BJ (cell line): ENCODE measurements at regions not wholly inside any gene's neighbourhood (a gene's known extent, or its start where the extent isn't known, plus 50 kb on each side); places are given as distances from the start of the nearest gene placed in this dataset.

ENCODE experiments used
- CTCF ChIA-PET: fragments of 350-600 bp; formaldehyde crosslinking; extraction: SDS; loops from one replicate; lab custom pipeline; 2021; ENCODE audit warnings: antibody characterized with exemption, inconsistent platforms; lab: Yijun Ruan, JAX
- POLR2A ChIA-PET: fragments of 300-600 bp; sonication (Branson Sonifier 250); formaldehyde crosslinking; extraction: SDS; loops from one replicate; lab custom pipeline; 2021; ENCODE audit warnings: antibody characterized with exemption; lab: Charles Lee
- DNase-seq: peaks from one replicate; pipeline ENCODE4 v3.0.0-alpha.2; 2011; ENCODE audit warnings: low read depth
- H3K27me3 ChIP-seq: 2 replicates; pipeline ENCODE4 v1.6.0; 2011; ENCODE audit warnings: low read length; ENCODE audit not compliant: control insufficient read depth, insufficient read depth
- H3K36me3 ChIP-seq: 2 replicates; pipeline ENCODE4 v1.5.1; 2011; ENCODE audit warnings: low read length; ENCODE audit not compliant: control insufficient read depth, insufficient read depth
- H3K4me3 ChIP-seq: 2 replicates; pipeline ENCODE4 v1.5.1; 2011; ENCODE audit warnings: low read depth, mild to moderate bottlenecking, control low read depth, low read length
- TF ChIP-seq, protein P1 (sequence below): IDR thresholded peaks from 2 replicates; pipeline ENCODE4 v1.5.1; 2011; ENCODE audit warnings: low read depth, mild to moderate bottlenecking, control low read depth, inconsistent platforms, low read length, moderate library complexity; ENCODE audit not compliant: insufficient read depth

DNA sequence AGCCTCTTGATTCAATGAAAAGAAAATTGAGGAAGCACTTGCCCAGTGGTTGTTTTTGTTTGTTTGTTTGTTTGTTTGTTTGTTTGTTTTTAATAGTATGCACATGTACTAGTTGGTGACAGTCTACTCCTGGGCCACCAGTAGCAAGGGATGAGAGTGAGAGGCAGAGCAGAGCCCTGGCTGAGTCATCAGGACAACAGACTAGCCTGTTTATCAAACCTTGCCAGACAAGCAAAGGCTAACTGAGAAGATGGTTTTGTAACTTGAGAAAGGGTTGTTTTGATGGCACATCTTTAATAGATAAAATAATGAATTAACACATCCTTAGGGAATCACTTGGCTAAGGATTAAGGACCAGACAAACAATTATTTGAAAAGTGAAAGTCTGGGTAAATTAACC, 78.1 kb downstream of the INHBA start:
- Histone ChIP-seq H3K27me3 (no peaks in the 10 kb centered on the region), H3K36me3 (no peaks in the 10 kb centered on the region), H3K4me3 (no peak overlapping the region)
- DNase-seq = no peak
- POLR2A ChIA-PET = no interaction called here
- TF ChIP-seq, protein P1, sequence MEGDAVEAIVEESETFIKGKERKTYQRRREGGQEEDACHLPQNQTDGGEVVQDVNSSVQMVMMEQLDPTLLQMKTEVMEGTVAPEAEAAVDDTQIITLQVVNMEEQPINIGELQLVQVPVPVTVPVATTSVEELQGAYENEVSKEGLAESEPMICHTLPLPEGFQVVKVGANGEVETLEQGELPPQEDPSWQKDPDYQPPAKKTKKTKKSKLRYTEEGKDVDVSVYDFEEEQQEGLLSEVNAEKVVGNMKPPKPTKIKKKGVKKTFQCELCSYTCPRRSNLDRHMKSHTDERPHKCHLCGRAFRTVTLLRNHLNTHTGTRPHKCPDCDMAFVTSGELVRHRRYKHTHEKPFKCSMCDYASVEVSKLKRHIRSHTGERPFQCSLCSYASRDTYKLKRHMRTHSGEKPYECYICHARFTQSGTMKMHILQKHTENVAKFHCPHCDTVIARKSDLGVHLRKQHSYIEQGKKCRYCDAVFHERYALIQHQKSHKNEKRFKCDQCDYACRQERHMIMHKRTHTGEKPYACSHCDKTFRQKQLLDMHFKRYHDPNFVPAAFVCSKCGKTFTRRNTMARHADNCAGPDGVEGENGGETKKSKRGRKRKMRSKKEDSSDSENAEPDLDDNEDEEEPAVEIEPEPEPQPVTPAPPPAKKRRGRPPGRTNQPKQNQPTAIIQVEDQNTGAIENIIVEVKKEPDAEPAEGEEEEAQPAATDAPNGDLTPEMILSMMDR = no peak
- CTCF ChIA-PET = no interaction called here

DNA sequence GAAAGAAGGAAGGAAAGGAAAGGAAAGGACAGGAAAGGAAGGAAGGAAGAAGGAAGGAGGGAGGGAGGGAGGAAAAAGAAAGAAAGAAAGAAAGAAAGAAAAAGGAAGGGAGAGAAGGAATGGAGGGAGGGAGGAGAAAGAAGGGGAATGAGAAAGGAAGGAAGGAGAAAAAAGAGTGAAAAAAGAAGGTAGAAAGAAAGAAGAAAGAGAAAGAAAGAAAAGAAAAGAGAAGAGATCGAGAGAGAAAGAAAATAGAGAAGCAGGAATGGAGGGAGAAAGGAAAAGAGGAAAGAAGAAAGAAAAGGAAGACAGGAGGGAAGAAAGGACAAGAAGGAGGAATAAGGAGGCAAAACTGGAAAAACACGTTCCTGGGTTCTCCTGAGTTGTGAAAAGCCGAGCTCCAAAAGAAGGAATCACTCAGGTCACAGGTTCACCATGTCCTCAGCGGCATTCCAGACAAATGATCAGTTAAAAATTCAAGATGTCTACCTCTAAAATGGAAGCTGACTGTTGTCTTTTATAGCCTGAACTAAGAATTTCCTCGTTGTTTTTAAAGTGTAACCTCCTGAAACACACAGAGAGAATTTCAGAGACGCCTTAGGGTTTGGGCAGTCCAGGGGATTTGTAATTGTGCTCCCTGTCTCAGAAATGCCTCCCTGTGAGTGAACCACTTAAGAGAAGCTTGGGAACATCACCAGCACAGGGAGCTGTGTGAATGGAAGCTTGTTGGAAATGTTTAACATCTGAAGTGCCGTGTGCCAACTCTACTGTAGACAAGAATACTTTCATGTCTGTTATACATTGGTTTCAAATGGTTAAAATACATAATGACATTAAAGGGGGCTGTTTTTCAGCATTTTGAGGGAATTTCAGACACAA, 80.7 kb downstream of the INHBA start:
- Histone ChIP-seq H3K27me3 (no peaks in the 10 kb centered on the region), H3K36me3 (no peaks in the 10 kb centered on the region), H3K4me3 (no peak overlapping the region)
- CTCF ChIA-PET = no interaction called here
- TF ChIP-seq, protein P1 = no peak
- DNase-seq = no peak
- POLR2A ChIA-PET = no interaction called here

DNA sequence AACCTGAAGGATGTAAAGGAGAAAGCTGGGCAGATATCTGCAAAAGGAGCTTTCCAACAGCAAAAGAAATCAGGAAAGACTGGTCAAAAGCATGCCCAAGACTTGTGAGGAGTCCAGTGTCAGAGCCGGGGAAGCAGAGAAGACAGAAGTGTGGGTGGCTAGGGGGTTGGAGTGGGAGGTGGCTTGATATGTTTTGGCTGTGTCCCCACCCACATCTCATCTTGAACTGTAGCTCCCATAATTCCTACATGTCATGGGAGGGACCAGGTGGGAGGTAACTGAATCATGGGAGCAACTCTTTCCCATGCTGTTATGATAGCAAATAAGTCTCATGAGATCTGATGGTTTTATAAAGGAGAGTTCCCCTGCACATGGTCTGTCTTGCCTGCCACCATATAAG, 84.9 kb downstream of the INHBA start:
- Histone ChIP-seq H3K36me3 (no peaks in the 10 kb centered on the region), H3K4me3 (no peak overlapping the region), H3K27me3 (no peaks in the 10 kb centered on the region)
- ChIA-PET CTCF (interaction anchor here (0.6 to 1.4 kb wide), 3 partner anchors 8 to 12 kb away, joined by 3 to 4 read pairs (median 3); no protein-coding TSS in a partner anchor), POLR2A (no interaction called here)
- no peak for DNase-seq
- TF ChIP-seq, protein P1 = no peak

DNA sequence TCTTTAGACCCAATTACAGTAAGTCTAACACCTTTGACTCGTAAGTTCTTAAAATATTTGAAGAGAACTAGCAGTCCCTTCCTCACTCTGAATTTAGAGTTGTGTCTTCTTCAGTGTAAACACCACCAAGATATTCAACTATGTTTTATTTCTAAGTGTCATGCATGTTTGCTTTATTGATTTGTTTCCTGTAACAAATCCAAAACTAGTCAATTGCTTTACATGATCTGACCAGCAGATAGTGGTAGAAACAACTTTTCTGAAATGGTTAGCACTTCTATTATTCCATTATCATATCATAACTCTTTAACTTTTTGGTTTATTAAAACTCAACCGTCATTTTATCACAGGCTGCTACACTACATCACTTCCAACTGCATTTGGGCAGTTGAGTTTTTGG, 90.1 kb downstream of the INHBA start:
- no peak for DNase-seq
- Histone ChIP-seq H3K4me3 (no peak overlapping the region), H3K27me3 (no peaks in the 10 kb centered on the region), H3K36me3 (no peaks in the 10 kb centered on the region)
- POLR2A ChIA-PET = no interaction called here
- CTCF ChIA-PET = no interaction called here
- TF ChIP-seq, protein P1 = no peak

DNA sequence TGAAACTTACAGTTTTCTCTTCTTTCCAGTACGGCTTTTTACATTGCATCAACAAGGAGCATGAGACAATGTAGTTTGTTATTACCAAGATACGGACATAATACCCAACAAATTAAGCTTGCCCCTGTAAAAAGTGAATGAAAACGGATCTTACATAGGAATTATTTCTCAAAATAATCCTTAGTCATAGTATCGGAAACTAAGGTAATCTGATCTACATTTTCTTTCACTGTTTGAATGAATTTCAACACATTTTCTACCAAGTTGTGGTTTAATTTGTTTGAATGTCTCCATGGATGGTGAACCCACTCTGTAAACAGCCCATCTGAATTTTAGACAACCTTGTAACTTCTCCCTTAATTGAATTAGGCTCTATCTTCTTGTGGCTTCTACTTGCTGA, 90.5 kb downstream of the INHBA start:
- ChIA-PET CTCF (no interaction called here), POLR2A (no interaction called here)
- no peak for DNase-seq
- Histone ChIP-seq H3K27me3 (no peaks in the 10 kb centered on the region), H3K4me3 (no peak overlapping the region), H3K36me3 (no peaks in the 10 kb centered on the region)
- TF ChIP-seq, protein P1 = no peak
